Endothelial cell of hepatic sinusoid (primary cell): ENCODE measurements at regions not wholly inside any gene's neighbourhood (a gene's known extent, or its start where the extent isn't known, plus 50 kb on each side); places are given as distances from the start of the nearest gene placed in this dataset.

ENCODE experiments used
- in situ Hi-C: cut with HindIII; loops from 2 replicates; pipeline ENCODE4 v1.10.0; 2017; ENCODE audit warnings: low sequenced_read_pairs

DNA sequence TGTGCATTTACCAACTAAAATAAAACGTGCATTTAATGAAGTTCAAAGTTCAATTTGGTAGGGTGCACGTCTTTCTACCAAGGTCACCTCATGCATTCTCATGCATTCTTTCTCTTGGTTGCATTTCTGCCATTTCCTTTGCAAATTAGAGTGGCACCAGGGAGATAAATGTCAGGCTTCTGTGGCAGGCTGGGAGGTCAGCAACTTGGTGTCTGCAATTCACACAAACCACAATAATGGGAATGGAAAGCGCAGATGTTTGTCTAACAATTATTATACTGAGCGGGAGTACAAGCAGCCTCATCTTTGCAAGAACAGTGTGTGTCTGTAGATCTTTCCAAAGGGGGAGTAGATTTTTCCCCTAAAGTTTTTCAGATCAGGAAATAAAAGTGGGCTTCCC, 411.7 kb downstream of the DMRT2 start:
- in situ Hi-C loops = no loop called here

DNA sequence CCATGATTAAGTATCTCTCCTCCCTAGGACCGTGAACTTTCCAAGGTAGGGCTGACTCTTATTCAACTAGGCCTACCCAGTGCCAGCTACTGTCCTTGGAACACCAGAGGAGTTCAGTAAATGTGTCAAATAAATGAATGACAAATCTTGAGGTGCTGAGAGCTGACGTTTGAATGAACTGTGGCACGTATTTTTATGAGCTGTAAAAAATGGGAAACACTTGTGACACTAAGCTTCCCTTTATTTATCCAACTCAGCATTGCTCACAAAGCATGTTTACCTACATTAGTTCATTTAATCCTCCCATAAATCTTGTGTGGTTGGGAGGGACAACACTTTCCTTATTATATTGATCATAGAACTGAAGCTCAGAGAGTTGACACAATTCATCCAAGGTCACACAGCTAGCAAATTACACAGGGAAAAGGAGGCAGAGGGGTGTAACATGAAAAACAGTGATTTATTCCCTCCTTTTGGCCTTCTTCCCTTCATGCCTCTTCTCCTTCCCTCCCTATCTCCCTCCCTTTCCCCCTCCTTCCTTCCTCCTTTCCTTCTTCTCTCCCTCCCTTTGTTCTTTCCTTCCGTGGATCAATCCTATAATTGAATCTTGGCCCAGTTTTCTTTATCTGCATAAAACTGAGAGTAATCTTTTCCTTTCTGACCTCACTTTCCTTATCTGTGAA, 412.6 kb downstream of the DMRT2 start:
- in situ Hi-C loops = no loop called here

DNA sequence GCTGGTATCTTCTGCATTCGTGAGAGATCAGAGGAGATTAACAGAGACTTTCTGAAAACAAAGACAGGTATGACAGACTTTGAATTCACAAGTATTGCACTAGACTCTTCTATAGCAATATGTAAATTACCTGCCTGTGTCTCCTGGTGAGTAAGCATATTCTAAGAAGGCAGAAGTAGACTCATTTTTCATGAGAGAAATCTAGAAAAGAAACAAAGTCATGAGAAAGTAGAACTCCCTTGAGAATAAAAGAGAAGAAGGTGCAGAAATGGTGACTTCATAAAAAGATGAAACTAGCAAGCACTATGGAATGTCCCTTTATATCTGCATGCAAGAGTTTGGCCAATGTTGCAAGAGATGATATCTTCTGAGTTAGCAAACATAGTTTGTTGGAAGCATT, 419.8 kb downstream of the DMRT2 start:
- in situ Hi-C loops = no loop called here

GRCh38 chr9:1473956-1474634, 423.9 kb downstream of the DMRT2 start:
- in situ Hi-C loops = no loop called here

- in situ Hi-C loops = no loop called here
Measured at GRCh38 chr9:1474671-1475070, 424.5 kb downstream of the DMRT2 start.

- in situ Hi-C loops = no loop called here
Measured at GRCh38 chr9:1490341-1491232, 440.4 kb downstream of the DMRT2 start.

GRCh38 chr9:1492156-1492555, 442.0 kb downstream of the DMRT2 start:
- in situ Hi-C loops = no loop called here

DNA sequence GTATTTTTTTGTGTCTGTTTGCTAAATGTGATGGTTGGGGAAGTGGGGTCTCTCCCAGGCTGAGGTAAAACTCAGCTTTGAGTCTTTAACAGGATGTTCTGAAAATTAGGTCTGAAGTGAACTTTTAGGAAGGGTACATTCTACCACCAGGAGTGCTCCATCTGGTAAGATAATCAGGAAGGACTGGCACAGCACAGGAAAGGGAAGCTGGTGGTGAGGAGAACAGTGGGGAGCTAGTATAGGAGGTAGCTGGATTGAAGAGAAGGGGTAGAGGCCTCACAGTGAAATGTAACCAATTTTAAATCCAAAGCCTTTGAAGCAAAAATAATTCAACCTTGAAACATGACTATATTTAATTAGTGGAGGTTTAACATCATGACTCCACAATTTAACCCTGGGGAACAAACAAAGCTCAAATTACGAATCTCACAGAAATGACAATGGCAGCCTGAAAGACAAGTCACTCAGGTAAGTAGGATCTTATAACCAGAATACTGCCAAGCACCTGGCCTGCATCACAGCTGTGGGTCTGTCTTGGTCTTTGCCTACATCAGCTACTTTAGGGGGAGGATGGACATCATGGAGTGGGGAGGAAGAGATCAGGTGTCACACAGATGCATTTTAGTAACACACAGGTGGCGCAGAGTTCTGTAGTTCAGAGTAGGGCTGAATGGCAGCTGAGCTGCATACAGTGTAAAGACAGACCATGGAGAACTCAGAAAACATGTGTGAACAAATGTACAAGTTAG, 445.3 kb downstream of the DMRT2 start:
- in situ Hi-C loops = no loop called here

- in situ Hi-C loops = no loop called here
Measured at GRCh38 chr9:1505489-1505888, 455.3 kb downstream of the DMRT2 start.

- in situ Hi-C loops = no loop called here
Measured at GRCh38 chr9:1510712-1511111, 460.6 kb downstream of the DMRT2 start.

- in situ Hi-C loops = no loop called here
Measured at GRCh38 chr9:1513105-1513504, 462.9 kb downstream of the DMRT2 start.

GRCh38 chr9:1514250-1514649, 464.1 kb downstream of the DMRT2 start:
- in situ Hi-C loops = no loop called here

GRCh38 chr9:1514776-1515363, 464.7 kb downstream of the DMRT2 start:
- in situ Hi-C loops = no loop called here

DNA sequence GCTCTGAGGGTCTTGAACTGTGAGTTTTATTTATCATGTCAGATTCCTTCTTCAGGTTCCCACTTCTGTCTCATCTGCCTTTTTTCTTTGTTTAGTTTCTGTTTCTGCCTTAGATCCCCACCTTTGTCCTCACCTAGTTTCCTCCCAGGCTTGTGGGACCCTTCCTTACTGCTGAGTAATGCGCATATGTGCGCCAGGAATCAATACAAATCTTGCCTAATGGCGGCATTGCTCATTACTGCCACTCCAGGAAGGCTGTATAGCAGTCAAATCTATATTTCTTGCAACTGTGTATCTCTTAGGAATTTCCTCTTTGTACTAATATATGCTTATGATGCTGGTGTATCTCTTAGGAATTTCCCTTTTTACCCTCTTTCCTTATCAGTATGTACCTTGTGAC, 465.4 kb downstream of the DMRT2 start:
- in situ Hi-C loops = no loop called here

DNA sequence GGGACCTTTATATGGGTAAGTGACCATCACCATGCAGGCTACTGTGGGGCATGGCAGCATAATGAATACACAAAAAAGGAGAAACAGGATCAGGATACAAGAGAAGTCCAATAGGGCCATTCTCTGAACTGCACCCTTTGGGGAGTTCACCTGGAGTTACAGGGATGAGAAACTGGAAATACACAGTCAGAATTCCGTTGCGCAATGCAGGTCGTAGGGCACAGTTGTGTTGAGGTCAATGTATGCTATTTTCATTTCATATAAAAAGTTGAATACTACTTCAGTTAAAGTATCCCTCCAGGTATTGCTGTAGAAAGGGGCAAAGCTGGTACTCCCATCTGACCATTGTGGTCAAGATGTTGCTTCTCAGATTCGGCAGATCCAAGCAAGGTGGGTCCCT, 471.4 kb downstream of the DMRT2 start:
- in situ Hi-C loops = no loop called here

- in situ Hi-C loops = no loop called here
Measured at GRCh38 chr9:1522219-1522767, 472.1 kb downstream of the DMRT2 start.

- in situ Hi-C loops = no loop called here
Measured at GRCh38 chr9:1528456-1528855, 478.3 kb downstream of the DMRT2 start.

DNA sequence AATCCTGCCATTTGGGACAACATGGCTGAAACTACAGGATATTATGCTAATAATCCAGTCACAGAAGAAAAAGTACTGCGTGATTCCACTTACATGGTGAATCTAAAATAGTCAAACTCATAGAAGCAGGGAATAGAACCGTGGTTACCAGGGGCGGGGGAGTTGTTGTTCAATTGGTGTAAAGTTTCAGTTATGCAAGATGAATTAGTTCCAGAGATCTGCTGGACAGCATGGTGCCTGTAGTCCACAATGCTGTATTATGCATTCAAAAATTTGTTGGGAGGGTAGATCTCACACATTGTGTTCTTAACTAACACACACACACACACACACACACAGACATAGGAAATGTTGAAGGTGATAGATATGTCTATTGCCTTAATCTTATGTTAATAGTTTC, 480.5 kb downstream of the DMRT2 start:
- in situ Hi-C loops = no loop called here

DNA sequence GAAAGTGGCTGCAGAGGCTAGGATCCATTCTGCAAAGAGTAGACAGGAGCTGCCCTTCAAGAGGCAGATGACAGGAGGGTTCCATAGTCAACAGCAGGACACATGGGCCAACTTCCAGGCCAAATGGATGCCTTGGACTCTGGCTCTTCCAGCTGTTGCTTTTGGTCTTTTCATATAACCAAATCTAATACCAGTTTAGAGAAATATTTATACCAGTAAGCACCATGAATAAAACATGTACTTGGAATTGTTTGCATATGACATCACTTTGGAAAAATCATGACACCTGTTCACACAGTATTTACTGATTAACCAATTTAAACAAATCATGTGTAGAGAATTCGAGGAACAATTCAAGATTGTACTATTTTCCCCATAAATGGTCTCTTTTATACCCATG, 481.3 kb downstream of the DMRT2 start:
- in situ Hi-C loops = no loop called here

- in situ Hi-C loops = no loop called here
Measured at GRCh38 chr9:1532171-1532570, 482.0 kb downstream of the DMRT2 start.
